Nephron (organoid): ENCODE measurements at regions not wholly inside any gene's neighbourhood (a gene's known extent, or its start where the extent isn't known, plus 50 kb on each side); places are given as distances from the start of the nearest gene placed in this dataset.
"Not testable (repeated sequence)": the region's sequence is repeated elsewhere in the genome, so short reads cannot be mapped to it uniquely, and the experiment has no call there.

Experiments used
- H3K27ac Mint-ChIP-seq, 3 experiments: 2 replicates each; pipeline ENCODE4 v1.8.0; 2020; ENCODE audit warnings: mixed read lengths in 3 of 3, mild to moderate bottlenecking in 2 of 3, moderate library complexity in 1 of 3
- H3K27me3 Mint-ChIP-seq: 2 replicates; pipeline ENCODE4 v1.8.0; 2021; ENCODE audit warnings: low read depth, mild to moderate bottlenecking, moderate library complexity, mixed read lengths
- H3K36me3 Mint-ChIP-seq: 2 replicates; pipeline ENCODE4 v1.8.0; 2020; ENCODE audit warnings: low read depth, mixed read lengths
- H3K4me1 Mint-ChIP-seq: 2 replicates; pipeline ENCODE4 v1.8.0; 2020; ENCODE audit warnings: mixed read lengths
- H3K4me3 Mint-ChIP-seq, 3 experiments: 2 replicates each; pipeline ENCODE4 v1.8.0; 2020; ENCODE audit warnings: mild to moderate bottlenecking in 3 of 3, mixed read lengths in 3 of 3, moderate library complexity in 2 of 3
- H3K9me3 Mint-ChIP-seq: 2 replicates; pipeline ENCODE4 v1.8.0; 2020; ENCODE audit warnings: mixed read lengths
- TF ChIP-seq, protein P1 (sequence below), 3 experiments: fragments of 200-600 bp; sonication (generic); IDR thresholded peaks; one replicate each; pipeline ENCODE4 v1.5.0; 2021; ENCODE audit warnings: antibody characterized with exemption in 3 of 3; ENCODE audit not compliant: unreplicated experiment in 3 of 3

DNA sequence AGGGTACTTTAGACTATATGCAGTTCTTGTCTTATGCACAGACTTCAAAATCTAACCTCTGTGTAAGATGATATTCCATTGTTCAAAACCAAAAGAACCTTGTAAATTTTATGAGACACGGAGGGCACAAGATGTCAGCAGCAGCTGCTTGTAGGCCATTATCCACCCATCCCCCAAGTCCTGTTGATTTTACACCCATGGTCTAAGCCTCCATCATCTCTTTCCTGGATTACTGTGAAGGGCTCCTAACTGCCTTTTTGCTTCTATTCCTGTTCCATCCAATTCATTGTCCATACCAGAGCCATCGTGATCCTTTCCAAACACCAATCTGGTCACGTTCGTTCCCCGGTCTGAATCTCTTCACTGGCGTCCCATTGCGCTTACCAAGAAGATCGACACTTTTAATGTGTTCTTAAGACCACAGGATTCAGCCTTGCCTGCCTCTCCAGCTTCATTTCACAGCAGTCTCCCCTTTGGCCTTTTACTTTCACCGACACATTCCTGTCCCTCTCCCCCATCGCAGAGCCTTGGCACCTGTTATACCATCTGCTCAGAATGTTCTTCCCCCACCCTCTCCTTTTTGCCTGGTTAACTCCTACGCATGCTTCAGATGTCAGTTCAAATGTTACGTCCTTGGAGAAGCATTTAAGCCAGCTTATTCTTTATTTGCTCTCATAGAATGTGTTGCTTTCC is 107.3 kb upstream of the POU3F1 start:
- H3K27ac Mint-ChIP-seq: peak overlapping the region; percentile 4 to 76 (median 74)
- H3K4me1 Mint-ChIP-seq: peaks cover 35% of the 10 kb centered on the region
- H3K9me3 Mint-ChIP-seq: peaks cover 6% of the 10 kb centered on the region
- H3K36me3 Mint-ChIP-seq: no peaks in the 10 kb centered on the region
- H3K27me3 Mint-ChIP-seq: peaks cover 18% of the 10 kb centered on the region
- H3K4me3 Mint-ChIP-seq: peak overlapping the region in 2 of 3 experiments; percentile 14 to 34
- TF ChIP-seq, protein P1, sequence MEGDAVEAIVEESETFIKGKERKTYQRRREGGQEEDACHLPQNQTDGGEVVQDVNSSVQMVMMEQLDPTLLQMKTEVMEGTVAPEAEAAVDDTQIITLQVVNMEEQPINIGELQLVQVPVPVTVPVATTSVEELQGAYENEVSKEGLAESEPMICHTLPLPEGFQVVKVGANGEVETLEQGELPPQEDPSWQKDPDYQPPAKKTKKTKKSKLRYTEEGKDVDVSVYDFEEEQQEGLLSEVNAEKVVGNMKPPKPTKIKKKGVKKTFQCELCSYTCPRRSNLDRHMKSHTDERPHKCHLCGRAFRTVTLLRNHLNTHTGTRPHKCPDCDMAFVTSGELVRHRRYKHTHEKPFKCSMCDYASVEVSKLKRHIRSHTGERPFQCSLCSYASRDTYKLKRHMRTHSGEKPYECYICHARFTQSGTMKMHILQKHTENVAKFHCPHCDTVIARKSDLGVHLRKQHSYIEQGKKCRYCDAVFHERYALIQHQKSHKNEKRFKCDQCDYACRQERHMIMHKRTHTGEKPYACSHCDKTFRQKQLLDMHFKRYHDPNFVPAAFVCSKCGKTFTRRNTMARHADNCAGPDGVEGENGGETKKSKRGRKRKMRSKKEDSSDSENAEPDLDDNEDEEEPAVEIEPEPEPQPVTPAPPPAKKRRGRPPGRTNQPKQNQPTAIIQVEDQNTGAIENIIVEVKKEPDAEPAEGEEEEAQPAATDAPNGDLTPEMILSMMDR (IDR thresholded peaks at IDR 0.05; ENCODE audit: unreplicated experiment in 3 of 3): no peak

DNA sequence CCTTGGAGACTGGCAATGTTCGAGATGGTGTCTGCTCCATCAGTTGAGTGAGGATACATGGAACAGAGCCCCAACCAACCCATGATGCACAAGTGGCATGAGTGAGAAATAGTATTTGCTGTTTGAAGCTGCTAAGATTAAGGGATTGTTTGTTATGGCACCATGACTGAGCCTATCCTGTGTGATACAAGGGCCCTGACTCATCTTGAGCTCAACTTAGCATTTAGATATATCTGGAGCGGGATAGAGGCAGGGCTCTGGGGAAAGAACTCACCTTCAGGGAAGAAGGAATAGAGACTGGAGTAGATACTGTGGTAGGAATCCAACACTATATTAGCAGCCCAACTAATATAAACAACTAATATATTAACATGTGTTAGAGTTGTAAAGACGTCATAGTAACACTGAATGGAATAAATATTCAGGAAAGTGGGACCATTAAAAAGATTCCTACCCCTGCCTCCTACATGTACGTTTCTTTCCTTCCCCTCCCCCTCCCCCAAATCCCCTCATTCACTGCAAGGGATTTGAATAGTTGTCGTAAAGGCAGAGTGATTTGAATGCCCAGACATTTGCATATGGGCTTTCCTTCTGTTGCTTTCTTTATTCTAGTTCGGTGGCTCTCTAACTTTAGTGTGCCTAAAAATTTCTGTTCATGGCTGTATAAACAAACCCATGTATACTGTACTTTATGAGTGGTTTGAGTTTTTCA is 106.6 kb upstream of the POU3F1 start:
- Mint-ChIP-seq H3K36me3 (no peaks in the 10 kb centered on the region), H3K27ac (peak overlapping the region; percentile 4 to 76 (median 74)), H3K27me3 (peaks cover 20% of the 10 kb centered on the region), H3K9me3 (peaks cover 10% of the 10 kb centered on the region), H3K4me3 (peak overlapping the region in 1 of 3 experiments; percentile 39), H3K4me1 (peaks cover 39% of the 10 kb centered on the region)
- TF ChIP-seq, protein P1 (IDR thresholded peaks at IDR 0.05; ENCODE audit: unreplicated experiment in 3 of 3): peak in 1 of 3 experiments; percentile 2

GRCh38 chr1:38152351-38153065 is 105.9 kb upstream of the POU3F1 start:
- TF ChIP-seq, protein P1 (IDR thresholded peaks at IDR 0.05; ENCODE audit: unreplicated experiment in 3 of 3): peak; percentile 12 to 23 (median 16)
- H3K27ac Mint-ChIP-seq: peak overlapping the region in 2 of 3 experiments; percentile 54 to 74
- H3K27me3 Mint-ChIP-seq: peaks cover 20% of the 10 kb centered on the region
- H3K36me3 Mint-ChIP-seq: no peaks in the 10 kb centered on the region
- H3K9me3 Mint-ChIP-seq: peaks cover 10% of the 10 kb centered on the region
- H3K4me3 Mint-ChIP-seq: peak overlapping the region in 1 of 3 experiments; percentile 39
- peaks cover 40% of the 10 kb centered on the region for H3K4me1 Mint-ChIP-seq

DNA sequence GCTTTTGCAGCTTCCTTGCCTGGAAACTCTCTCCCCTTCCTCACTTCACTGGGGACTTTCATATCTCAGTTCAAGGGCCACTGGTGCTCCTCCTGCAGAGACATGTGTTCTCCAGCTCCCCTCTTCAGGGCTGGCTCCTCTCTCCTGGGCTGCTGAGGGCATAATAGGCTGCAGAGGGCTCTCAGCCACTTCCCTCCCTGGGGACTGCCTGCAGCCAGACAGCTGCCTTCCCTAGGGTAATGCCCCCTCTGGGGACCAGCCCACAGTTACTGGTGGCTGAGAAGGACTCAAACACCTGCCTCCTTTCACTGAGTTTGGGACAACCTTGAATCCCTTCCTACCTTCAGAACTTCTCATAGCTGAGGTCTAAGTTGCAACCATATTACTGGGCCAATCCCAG is 104.8 kb upstream of the POU3F1 start:
- no peak overlapping the region for H3K27ac Mint-ChIP-seq
- H3K36me3 Mint-ChIP-seq: no peaks in the 10 kb centered on the region
- TF ChIP-seq, protein P1 (IDR thresholded peaks at IDR 0.05; ENCODE audit: unreplicated experiment in 3 of 3): no peak
- H3K4me3 Mint-ChIP-seq: no peak overlapping the region
- H3K4me1 Mint-ChIP-seq: peaks cover 40% of the 10 kb centered on the region
- H3K9me3 Mint-ChIP-seq: peaks cover 10% of the 10 kb centered on the region
- H3K27me3 Mint-ChIP-seq: peaks cover 20% of the 10 kb centered on the region

DNA sequence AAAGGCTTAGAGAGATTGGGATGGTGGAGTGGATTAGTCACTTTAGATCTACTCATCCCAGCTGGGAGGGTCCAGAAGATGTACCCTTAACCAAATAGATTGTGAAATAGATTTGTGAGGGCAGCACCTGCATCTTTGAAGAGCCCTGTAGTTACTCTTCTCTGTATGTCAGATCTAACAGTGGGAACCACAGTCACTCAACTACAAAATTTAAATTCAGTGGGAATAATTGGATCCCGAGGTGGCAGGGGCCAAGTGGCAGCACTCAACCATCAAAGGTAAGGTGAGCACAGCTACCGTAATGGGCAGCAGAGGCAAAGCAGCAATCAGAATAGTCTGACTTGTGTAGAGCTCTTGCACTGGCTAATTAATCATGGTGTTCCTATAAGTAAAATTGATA is 99.5 kb upstream of the POU3F1 start:
- Mint-ChIP-seq H3K4me1 (peaks cover 27% of the 10 kb centered on the region), H3K9me3 (peaks cover 26% of the 10 kb centered on the region), H3K27me3 (peaks cover 21% of the 10 kb centered on the region)
- H3K4me3 Mint-ChIP-seq, H3K27ac Mint-ChIP-seq, H3K36me3 Mint-ChIP-seq: not testable (repeated sequence)

DNA sequence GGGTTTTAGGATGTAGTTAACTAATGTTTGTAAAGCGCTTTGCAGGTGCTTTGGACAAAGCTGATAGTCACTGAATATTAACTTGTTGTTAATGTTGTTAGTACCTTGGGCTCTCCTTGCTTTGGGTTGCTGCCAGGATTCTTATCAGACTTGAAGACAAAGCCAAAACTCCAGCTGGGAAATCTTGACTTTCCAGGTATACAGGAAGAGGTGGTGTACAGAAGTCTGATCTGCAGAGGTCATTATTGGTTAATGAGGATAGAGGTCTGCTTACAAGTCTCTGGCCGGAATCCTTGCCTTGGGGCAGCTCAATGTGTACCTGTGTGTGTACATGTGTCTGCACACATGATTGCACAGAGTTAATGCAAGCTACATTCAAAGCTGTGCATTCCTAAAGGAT is 96.0 kb upstream of the POU3F1 start:
- Mint-ChIP-seq H3K4me1 (peaks cover 51% of the 10 kb centered on the region), H3K27ac (no peak overlapping the region), H3K9me3 (peaks cover 23% of the 10 kb centered on the region), H3K4me3 (no peak overlapping the region), H3K27me3 (peaks cover 22% of the 10 kb centered on the region), H3K36me3 (peaks cover 7% of the 10 kb centered on the region)
- TF ChIP-seq, protein P1 (IDR thresholded peaks at IDR 0.05; ENCODE audit: unreplicated experiment in 3 of 3): no peak
